AG04450 (cell line): ENCODE measurements at regions not wholly inside any gene's neighbourhood (a gene's known extent, or its start where the extent isn't known, plus 50 kb on each side); places are given as distances from the start of the nearest gene placed in this dataset.

Experiments
- CTCF ChIA-PET: fragments of 300-600, 350-600 bp; formaldehyde crosslinking; extraction: SDS; loops from one replicate; lab custom pipeline; 2022; ENCODE audit warnings: antibody characterized with exemption, inconsistent platforms; lab: Charles Lee
- POLR2A ChIA-PET: fragments of 350-600 bp; formaldehyde crosslinking; extraction: SDS; loops from one replicate; lab custom pipeline; 2021; ENCODE audit warnings: antibody characterized with exemption, inconsistent platforms; lab: Yijun Ruan, JAX
- DNase-seq: peaks from one replicate; pipeline ENCODE4 v3.0.0-alpha.2; 2011; ENCODE audit warnings: low read depth, low spot score
- H3K27ac ChIP-seq: one replicate; pipeline ENCODE4 v1.5.1; 2012; ENCODE audit warnings: low read depth, low read length, control low read depth
- H3K27me3 ChIP-seq: one replicate; pipeline ENCODE4 v1.6.0; 2012; ENCODE audit warnings: low read length; ENCODE audit not compliant: control insufficient read depth, insufficient read depth
- H3K4me3 ChIP-seq: 2 replicates; pipeline ENCODE4 v1.5.1; 2011; ENCODE audit warnings: mild to moderate bottlenecking, low read depth, low read length, control low read depth
- H3K9me3 ChIP-seq: 2 replicates; pipeline ENCODE4 v1.5.1; 2012; ENCODE audit warnings: low read length; ENCODE audit not compliant: control insufficient read depth, insufficient read depth
- CTCF ChIP-seq: IDR thresholded peaks from 2 replicates; pipeline ENCODE4 v1.5.1; 2011; ENCODE audit warnings: low read depth, low read length, control low read depth, inconsistent platforms

- TF ChIP-seq CTCF = no peak
- DNase-seq = no peak
- Histone ChIP-seq H3K27me3 (no peaks in the 10 kb centered on the region), H3K27ac (no peak overlapping the region), H3K4me3 (no peak overlapping the region), H3K9me3 (no peaks in the 10 kb centered on the region)
- ChIA-PET POLR2A (no interaction called here), CTCF (no interaction called here)
These were observed 225.7 kb upstream of the PPP2R3A start for GRCh38 chr3:135739779-135740178.

GRCh38 chr3:135740211-135740610, 225.3 kb upstream of the PPP2R3A start:
- TF ChIP-seq CTCF = no peak
- CTCF ChIA-PET = no interaction called here

GRCh38 chr3:135740751-135741150, 224.8 kb upstream of the PPP2R3A start:
- DNase-seq = no peak
- Histone ChIP-seq H3K4me3 (no peak overlapping the region), H3K27ac (no peak overlapping the region), H3K27me3 (no peaks in the 10 kb centered on the region), H3K9me3 (no peaks in the 10 kb centered on the region)
- ChIA-PET CTCF (no interaction called here), POLR2A (no interaction called here)
- TF ChIP-seq CTCF = no peak

More at GRCh38 chr3:135740211-135740610, 225.3 kb upstream of the PPP2R3A start:
- no peaks in the 10 kb centered on the region for H3K27me3 ChIP-seq
- no peak for DNase-seq
- no peak overlapping the region for H3K27ac ChIP-seq
- POLR2A ChIA-PET = no interaction called here
- H3K9me3 ChIP-seq = no peaks in the 10 kb centered on the region
- no peak overlapping the region for H3K4me3 ChIP-seq

GRCh38 chr3:135751991-135752390, 213.5 kb upstream of the PPP2R3A start:
- no peak overlapping the region for H3K4me3 ChIP-seq
- ChIA-PET POLR2A (no interaction called here), CTCF (no interaction called here)
- H3K27me3 ChIP-seq = no peaks in the 10 kb centered on the region
- TF ChIP-seq CTCF = no peak
- no peak overlapping the region for H3K27ac ChIP-seq
- no peaks in the 10 kb centered on the region for H3K9me3 ChIP-seq
- DNase-seq = no peak

- no peak for TF ChIP-seq CTCF
- no peak overlapping the region for H3K27ac ChIP-seq
- no peak overlapping the region for H3K4me3 ChIP-seq
- no peak for DNase-seq
- CTCF ChIA-PET = no interaction called here
- no peaks in the 10 kb centered on the region for H3K9me3 ChIP-seq
- POLR2A ChIA-PET = no interaction called here
- H3K27me3 ChIP-seq = no peaks in the 10 kb centered on the region
These were observed 212.7 kb upstream of the PPP2R3A start for GRCh38 chr3:135752851-135753250.
